AG20443 (cell line): ENCODE measurements at regions not wholly inside any gene's neighbourhood (a gene's known extent, or its start where the extent isn't known, plus 50 kb on each side); places are given as distances from the start of the nearest gene placed in this dataset.

ENCODE experiments used
- DNase-seq: peaks from one replicate; pipeline ENCODE4 v3.0.0; 2012; ENCODE audit warnings: low spot score, mixed read lengths

DNA sequence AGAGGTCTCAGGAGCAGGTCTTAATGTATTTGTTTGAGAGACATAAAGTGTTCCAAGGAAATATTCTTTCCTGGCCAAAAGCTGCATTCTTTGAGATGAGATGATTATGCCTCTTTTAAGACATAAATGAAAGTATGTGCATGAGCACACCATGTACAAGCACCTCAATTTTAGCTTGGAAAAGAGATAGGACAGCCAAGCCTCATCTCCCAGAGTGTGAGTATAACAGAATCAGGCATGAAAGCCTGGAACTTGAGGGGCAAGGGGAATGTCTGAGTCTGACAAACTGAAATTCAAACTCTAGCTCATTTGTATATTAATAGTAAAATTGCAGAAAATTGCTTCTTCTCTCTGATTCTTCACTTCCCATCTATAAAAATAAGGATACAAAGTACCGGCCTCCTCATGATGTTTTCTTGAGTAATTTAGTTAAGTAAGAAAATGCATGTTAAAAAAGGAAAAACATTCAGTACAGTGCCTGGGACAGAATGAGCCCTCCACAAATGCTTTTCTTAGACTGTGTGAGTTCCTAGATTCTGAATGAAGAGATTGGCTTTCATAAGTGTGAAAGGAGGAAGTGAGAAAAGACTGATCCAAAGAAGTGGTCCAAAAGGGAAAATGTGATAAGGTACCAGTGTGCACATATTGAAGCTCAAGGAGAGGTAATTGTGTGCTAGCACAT lies 1260.9 kb upstream of the SORCS1 start:
- no peak for DNase-seq

DNA sequence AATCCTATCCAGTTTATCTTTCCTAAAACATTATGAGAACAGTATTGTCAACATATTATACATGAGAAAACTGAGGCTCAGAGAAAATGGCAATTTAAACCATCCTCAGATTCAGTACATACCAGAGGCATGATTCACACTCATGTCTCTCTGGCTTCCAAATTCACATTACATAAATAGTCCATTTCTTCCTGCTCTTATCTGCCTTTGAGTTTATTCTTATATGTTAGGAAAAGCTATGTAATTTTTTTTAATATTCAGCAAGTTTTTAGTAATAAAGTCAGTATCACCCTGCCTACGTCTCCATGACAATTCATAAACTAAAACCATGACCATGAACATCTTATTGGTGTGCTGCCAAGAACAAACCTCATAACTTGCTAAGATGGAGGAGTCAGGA lies 1260.2 kb upstream of the SORCS1 start:
- peak; percentile 45 for DNase-seq

DNA sequence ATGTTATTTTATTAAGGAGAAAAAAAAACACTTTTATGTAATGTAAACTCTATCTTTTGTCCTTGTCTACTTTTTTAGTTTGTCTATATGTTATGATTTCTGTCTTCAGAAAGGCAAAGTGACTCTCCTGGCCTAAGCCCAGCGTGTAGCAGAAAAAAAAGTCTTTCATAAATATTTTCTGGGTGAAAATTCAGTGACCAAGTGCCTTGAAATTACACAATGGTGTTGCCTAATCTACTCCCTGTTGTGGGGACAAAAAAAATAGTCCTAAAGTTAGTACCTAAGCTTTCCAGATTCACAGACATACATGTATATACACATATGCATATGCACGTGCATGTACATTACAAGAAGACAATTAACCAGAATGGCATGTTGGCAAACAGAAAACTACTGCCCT lies 1257.8 kb upstream of the SORCS1 start:
- DNase-seq: no peak

DNA sequence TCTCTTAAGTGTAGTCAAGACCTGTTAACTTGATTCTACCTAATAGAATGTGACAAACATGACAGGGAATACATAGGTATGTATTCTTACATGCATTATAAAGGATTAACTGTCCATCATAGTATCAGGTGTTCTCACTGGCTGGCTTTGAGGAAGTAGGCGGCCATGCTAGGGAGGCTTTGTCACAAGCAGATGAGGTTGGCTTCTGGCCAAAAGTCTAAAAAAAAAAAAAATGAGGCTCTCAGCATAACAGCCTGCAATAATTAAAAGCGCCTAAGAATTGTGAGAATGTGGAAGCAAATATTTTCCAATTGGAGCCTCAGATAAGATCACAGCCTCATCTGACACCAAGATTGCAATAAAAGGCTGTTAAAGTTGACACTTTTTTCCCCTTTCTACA lies 1256.8 kb upstream of the SORCS1 start:
- no peak for DNase-seq

DNA sequence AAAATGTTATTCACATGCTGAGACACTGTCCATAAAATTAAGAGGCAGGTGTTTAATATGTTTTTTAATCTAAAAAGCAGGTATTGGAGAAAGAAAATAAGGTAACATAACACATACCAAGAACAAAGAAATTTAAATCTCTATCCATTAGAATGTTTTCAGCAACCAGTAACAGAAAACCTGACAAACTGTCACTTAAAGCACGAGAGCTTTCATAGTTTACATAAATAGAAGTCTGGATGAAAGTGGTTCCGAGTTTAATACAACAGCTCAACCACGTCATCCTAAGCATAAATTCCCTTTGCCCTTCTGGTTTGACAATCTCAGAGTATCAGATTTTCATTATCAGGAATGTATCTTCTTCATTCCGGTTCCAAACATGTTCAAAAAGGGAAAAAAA lies 1249.4 kb upstream of the SORCS1 start:
- DNase-seq: no peak

DNA sequence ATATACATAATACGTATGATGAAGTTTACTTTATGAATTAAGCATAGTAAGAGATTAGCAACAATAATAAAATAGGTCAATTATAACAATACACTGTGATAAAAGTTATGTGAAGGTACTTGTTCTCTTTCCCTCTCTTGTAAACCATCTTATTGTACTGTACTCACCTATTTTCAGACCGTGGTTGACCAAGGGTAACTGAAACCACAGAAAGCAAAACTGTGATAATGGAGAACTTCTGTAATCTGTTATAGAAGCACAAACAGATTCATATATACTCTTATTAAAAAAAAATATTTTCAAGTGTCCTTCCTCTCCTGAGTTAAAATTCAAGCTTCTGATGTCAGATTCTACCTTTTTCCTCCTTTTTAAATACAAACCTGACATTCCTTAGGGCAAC lies 1247.8 kb upstream of the SORCS1 start:
- DNase-seq: no peak

DNA sequence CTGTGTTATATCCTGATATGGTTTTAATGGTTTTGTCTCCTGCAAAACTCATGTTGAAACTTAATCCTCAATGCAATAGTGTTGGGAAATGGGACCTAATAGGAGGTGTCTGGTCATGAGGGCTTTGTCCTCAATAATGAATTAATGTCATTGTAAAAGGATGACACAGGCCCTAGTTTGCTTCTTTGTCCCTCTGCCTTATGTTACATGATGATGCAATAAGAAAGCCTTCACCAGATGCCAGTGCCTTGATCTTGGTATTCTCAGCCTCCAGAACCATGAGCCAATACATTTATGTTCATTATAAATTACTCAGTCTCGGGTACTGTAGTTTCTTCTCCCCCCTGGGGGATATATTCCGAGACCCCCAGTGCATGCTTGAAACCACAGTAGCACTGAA lies 1247.4 kb upstream of the SORCS1 start:
- no peak for DNase-seq

DNA sequence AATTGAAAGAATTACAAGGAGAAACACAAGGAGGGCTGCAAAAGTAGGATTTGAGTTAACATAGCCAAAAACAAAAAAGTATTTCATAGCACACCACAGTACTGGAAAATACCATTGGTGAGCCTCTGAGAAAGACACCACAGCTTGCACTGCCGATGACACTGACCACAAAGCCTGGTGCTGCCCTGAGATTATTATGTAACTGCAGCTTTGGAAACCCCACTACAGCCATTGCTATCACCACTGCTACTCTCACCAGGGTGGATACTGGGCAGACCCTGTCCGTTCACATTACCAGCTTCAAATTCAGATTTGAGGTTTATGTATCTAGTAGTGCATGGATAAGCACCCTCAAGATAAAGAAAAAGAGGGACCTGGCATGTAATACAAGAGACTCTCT lies 1246.7 kb upstream of the SORCS1 start:
- DNase-seq: no peak

DNA sequence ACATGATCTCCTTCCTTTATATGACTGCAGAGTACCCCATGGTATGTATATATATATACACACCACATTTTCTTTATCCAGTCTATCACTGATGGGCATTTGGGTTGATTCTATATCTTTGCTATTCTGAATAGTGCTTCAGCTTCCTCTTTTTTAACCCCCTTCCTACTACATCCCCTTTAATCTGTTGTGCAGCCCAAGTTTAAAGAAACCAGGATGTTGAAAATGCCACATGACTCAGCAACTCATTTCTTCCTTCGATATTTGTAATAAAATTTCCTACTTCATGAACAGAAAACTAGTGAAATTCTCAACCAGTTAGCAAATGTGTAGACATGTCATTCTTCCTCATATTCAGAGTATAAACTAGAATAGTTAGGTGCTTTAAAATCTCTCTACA lies 1245.7 kb upstream of the SORCS1 start:
- DNase-seq: no peak

DNA sequence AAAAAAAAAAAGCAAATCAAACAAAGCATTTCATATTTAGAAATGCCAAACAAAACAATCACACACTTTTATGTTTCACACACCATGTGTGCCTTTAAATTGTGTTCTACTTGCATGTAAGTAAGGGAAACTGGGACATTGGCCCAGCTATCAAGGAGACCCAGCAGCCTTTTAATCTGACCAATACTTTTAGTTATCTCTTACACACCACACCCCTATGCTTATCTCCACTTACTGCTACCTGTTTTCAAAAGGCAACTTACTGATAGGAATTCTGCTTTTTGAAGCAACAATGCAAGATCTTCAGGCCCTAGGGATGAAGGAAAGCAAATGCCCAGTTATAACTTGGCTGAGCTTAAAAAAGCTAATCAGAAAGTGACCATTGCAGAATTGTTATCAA lies 1244.8 kb upstream of the SORCS1 start:
- no peak for DNase-seq

DNA sequence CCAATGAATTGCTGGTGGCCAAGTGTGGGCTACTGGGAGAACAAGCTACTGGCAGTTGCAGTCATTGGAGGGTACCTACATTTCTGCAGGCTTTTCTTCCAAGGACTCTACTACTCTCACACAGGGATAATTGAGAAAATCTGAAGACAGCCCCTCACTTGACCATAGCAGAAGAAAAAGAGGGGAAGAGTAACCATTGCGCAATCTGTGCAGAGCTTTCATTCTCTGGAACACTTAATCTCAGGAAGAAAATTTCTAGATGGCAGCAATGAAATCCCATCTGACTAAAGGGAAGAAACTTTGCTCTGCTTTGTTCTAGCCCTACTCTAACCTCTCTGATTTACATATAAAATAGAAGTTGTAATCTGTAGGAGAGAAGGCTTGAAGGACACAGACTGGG lies 1239.6 kb upstream of the SORCS1 start:
- DNase-seq: no peak

DNA sequence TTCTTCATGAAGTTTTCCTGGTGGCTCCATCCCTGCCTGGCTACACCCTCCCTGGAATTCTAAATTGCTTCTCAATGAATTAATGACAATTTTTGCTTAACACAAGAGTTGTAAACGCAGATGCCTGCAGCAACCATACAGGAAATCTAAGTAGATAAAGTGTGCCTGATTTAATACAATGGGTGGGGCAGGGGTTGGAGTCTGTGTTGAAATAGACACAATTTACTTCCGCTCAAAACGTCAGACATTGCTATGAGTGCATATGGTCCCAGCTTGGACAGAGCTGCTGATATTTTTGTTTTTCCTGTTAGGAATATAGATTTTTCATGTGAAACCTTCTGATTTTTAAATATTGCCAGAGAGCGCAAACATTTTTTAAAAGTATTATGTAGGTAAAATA lies 1235.0 kb upstream of the SORCS1 start:
- DNase-seq: no peak

DNA sequence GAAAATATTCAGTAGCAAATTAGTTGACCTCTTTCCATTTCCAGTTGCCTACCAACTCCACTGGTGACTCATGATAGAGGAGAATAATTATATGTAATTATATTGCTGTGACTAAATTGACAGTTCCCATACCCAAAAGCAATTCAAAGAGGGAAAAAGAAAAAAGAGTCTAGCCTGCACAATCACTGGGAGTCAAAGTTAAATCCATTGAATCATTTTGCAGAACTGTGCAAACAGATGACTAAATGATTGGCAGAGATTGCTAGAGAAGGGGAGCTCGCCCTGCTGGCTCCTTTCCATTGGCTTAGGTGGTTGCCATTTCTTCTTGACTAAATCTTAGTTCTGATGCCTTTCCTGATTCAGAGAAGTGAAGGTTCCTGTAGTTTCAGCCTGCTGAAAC lies 1228.6 kb upstream of the SORCS1 start:
- DNase-seq: peak; percentile 44

DNA sequence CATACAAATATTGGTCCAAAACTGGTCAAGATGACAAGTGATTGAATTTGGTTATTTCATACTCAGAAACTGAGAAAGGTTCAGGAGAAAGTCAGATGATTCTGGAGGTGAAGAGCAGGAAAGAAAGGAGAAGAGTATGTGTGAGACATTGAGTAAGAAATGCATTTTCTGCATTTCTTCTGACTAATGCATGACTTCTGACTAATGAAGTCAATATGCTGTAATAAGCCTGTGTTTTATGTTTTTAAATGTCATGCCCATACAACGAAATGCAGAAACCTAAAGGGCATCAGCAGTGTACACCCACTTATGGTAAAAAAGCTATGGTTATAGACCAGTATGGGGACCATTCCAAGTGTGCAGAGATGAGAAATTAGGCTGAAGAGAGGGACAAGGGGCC lies 1227.8 kb upstream of the SORCS1 start:
- DNase-seq: peak; percentile 55

DNA sequence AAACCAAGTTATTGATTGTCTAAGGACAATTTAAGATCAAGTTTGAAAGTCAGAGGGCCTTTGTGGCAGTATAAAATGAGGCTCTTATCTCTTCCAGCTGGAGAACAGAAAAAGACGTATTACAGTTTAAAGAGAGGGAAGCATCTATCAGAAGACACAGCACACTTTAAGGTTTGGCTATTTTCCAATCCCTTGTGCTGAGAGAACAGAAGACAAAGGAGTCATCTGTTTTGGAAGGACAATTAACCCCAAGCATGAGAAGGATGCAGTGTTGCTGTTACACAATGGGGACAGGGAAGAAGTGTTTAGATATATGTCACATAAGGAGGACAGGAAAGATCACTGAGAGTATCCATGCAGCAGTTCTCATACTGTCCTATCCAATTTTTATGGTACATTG lies 1224.2 kb upstream of the SORCS1 start:
- DNase-seq: no peak

DNA sequence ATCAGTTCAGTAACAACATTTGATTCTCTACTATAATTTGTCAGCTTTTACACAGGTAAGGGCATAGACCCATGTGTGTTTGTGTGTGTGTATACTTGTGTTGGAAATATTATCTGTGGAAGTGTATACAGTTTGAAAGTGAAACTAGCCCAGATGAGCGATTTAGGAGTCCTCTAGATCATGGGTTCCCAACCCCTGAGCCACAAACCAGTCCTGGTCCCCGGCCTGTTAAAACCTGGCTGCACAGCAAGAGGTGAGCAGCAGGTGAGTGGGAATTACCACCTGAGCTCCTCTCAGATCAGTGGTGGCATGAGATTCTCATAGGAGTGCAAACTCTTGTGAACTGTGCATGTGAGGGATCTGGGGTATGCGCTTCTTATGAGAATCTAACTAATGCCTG lies 1221.5 kb upstream of the SORCS1 start:
- DNase-seq: no peak

DNA sequence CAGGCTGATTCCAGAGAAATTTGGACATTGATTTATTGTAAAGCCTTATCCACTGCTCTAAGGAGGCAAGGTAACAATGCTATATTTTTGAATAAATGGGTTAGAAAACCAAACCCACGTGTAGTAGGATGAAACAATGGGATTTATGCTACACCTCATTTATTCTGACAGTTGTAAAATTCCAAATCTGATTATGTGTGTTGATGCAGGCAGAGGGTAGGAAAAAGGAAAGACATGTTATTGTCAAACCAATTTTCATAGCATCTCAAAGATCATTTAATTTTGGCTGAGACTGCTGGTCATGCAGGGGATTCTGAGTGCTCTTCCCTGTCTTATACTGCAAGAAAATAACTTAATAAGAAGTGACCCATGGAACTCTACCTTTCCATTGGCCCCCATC lies 1219.9 kb upstream of the SORCS1 start:
- DNase-seq: no peak

DNA sequence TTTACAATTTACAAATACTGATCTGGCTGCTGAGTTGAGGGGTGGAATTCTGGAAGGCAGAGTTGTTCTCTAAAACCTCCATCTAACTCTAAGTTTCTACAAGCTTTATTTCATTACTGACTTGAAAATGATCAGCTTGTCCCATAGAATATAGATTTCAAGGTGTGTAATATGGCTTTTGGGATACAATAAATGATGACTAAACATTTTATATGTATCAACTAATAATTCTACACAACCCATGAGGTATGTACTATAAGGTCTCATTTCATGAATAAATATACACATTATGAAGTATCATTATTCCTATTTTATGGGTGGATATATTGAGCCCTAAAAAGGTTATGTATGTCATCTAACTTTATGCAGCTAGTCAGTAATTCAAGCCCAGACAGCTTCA lies 1214.3 kb upstream of the SORCS1 start:
- no peak for DNase-seq

DNA sequence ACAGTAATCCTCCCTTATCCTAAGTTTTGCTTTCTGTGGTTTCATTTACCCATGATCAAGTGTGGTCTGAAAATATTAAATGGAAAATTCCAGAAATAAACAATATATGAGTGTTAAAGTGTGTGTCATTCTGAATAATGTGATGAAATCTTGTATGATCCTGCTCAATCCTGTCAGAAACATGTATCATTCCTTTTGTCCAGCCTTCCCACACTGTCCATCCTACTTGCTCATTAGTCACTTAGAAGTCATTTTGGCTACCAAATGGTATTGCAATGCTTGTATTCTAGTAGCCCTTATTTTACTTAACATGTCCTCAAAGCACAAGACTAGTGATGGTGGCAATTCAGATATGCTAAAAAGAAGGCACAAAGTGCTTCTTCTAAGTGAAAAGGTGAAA lies 1211.2 kb upstream of the SORCS1 start:
- DNase-seq: peak; percentile 28

DNA sequence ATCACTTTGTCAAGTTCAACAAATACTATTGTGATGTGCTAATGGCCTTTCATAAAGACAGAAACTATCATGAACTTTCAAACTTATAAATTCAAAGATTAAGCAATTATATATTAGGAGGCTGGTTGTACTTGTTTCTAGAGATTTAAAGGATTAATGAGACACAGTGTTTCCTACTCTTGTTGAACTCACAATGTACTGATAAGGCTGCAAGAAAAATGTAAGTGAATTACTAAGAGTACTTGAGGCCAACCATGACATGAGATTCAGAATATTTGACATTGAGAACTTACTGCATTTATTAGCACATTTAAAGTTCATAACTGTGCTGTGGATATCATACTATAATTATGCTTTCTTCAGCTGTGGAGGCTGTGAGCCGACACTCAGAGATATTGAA lies 1210.5 kb upstream of the SORCS1 start:
- no peak for DNase-seq

DNA sequence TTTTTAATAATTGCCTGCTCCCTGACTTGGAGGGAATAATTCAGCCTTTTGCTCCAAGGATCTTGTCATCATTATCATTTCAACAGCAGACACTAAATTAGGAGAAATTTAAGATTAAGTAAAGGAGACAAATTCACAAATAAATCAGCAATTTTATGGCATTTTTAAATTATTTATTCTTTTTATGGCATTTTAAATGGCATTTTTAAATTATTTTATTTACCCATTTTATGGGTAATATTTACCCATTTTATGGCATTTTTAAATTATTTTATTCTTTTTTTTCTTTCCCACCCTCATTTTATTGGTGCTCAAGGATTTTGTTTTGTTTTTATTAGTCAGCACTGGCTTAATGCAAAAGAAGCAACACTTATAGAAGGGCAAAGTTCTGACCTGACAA lies 1201.0 kb upstream of the SORCS1 start:
- DNase-seq: no peak

DNA sequence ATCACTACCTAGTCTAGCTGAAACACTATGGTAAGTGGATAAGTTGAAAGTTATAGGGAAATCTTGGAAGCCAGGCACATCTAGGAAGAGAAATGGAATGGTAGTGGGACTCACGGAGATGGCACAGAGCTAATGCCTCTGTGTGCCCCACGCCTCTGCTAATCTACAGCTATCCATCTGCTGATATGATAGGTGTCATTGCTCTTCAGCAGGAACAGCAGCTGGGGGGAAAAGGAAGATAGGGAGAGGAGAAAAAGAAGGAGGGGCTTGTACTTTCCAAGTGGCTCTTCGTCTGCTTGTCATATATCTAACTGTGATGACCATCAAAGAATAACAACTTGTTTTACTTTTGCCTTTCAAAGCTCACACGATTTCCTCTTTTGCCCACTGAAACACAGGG lies 1199.1 kb upstream of the SORCS1 start:
- DNase-seq: no peak

DNA sequence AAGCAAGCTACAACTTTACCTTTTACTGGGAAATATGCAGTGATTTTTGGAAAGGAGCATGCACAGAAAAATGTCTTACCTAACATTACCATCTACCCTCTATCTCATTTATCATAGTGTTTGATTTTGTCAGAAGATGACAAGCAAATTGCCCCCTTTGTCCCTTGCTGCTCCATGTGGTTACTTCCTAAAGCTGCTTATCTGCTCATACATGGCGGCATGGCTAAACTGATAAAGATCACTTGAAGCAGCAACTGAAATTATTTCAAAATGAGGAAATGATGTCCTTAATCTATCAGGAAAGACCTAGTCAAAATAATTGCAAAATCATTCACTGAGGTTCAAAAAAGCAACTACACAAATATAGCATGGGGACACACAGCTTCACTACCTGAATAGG lies 1198.5 kb upstream of the SORCS1 start:
- no peak for DNase-seq

DNA sequence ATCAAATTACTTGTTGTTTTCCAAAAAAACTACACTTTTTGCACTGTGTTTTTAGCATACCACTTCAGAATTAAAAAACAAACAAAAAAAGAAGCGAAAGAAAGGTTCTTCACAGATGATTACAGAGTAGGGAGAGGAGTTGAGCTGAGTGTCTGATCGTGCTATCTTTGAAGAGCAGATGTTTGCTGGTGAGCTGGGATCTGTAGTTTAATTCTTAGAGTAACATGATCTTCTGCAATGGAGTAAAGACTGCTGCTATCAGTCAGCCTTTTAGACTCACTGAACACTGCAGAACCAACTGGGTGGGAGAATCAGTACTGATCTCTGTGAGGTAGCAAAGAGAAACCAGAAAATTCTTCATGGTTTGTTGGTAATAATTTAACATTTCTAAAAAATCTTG lies 1197.8 kb upstream of the SORCS1 start:
- DNase-seq: no peak

DNA sequence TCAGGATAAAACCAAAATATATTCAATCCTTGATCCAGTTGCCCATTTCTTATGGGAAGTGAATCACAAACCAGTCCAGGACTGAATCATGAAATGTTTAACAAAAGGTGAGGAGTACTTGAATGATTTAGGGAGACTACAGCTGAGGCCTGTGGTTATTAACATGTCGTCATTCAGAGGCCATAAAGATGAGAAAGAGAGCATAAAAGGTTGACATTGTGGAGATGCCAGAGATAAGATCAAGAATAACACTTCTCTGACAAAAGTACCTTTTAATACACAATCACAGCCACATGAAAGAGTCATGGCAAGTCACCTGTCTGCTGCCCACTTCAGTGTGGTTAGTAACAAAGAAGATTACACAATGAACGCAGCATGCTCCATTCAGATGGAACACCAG lies 1195.7 kb upstream of the SORCS1 start:
- no peak for DNase-seq
